GM13977 (cell line): ENCODE measurements at regions not wholly inside any gene's neighbourhood (a gene's known extent, or its start where the extent isn't known, plus 50 kb on each side); places are given as distances from the start of the nearest gene placed in this dataset.

Experiments
- DNase-seq: peaks from one replicate; pipeline ENCODE4 v3.0.0; 2012; ENCODE audit warnings: low spot score
- in situ Hi-C: fragments of 300-500 bp; cut with MboI; formaldehyde crosslinking; loops from one replicate; pipeline ENCODE4 v1.12.0; 2022; ENCODE audit warnings: low sequenced_read_pairs, low pct_unique_long_range_greater_than_20kb, mixed read lengths, inconsistent platforms; ENCODE audit not compliant: unreplicated experiment
- TF ChIP-seq, protein P1 (sequence below): IDR thresholded peaks from 2 replicates; pipeline ENCODE4 v1.5.1; 2012; ENCODE audit warnings: mild to moderate bottlenecking, control low read depth; ENCODE audit not compliant: insufficient read depth; ENCODE audit errors: extremely low read depth, missing control alignments

DNA sequence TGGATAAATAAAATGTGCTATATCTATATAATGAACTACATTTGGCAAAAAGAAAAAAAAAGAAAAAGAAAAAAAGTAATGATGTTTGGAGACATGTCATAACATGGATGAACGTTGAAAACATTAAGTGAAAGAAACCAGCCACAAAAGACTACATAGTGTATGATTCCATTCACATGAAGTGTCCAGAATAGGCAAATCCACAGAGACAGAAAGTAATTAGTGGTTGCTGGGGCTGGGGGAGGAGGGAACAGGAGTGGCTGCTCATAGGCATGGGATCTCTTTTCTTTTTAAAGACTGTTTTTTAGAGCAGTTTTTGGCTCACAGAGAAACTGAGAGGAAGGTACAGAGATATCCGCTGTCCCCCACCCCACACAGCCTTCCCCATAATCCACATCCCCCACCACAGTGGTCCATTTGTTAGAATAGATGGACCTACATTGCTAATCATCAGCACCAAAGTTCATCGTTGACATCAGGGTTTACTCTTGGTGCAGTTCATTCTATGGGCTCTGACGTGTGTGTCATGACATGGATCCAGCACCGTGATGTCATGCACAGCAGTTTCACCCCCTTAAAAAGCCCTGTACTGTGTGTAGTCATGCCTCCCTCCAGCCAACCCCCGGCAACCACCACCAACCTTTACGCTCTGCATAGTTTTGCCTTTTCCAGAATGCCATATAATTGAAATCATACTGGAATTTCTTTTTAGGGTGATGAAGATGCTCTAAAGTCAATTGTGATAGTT is 240.9 kb upstream of the RREB1 start:
- DNase-seq = no peak
- TF ChIP-seq, protein P1, sequence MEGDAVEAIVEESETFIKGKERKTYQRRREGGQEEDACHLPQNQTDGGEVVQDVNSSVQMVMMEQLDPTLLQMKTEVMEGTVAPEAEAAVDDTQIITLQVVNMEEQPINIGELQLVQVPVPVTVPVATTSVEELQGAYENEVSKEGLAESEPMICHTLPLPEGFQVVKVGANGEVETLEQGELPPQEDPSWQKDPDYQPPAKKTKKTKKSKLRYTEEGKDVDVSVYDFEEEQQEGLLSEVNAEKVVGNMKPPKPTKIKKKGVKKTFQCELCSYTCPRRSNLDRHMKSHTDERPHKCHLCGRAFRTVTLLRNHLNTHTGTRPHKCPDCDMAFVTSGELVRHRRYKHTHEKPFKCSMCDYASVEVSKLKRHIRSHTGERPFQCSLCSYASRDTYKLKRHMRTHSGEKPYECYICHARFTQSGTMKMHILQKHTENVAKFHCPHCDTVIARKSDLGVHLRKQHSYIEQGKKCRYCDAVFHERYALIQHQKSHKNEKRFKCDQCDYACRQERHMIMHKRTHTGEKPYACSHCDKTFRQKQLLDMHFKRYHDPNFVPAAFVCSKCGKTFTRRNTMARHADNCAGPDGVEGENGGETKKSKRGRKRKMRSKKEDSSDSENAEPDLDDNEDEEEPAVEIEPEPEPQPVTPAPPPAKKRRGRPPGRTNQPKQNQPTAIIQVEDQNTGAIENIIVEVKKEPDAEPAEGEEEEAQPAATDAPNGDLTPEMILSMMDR = no peak
- in situ Hi-C loops = no loop called here

DNA sequence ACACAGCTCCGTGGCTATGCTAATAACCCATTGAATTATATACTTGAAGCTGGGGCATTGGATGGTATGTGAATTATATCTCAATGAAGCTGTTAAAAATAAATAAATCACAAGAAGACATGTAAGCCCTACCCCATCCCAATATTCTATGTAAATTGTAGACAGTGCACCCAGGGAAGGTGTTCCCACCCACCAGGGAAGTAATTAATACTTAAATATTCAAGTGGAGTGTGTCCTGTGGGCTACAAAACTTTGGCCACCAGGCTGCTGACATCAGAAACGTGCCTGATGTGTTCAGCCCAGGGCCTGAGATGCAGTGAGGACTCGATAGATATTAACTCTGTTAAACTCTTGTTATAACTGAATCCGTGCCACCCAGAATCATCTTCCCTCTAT is 240.4 kb upstream of the RREB1 start:
- in situ Hi-C loops = no loop called here
- DNase-seq = no peak
- TF ChIP-seq, protein P1 = no peak

- TF ChIP-seq, protein P1 = no peak
- in situ Hi-C loops = no loop called here
- DNase-seq = no peak
Observed at GRCh38 chr6:6869094-6869493, 238.7 kb upstream of the RREB1 start.

- in situ Hi-C loops = no loop called here
- TF ChIP-seq, protein P1 = no peak
- DNase-seq = no peak
Observed at GRCh38 chr6:6870921-6871320, 236.8 kb upstream of the RREB1 start.

DNA sequence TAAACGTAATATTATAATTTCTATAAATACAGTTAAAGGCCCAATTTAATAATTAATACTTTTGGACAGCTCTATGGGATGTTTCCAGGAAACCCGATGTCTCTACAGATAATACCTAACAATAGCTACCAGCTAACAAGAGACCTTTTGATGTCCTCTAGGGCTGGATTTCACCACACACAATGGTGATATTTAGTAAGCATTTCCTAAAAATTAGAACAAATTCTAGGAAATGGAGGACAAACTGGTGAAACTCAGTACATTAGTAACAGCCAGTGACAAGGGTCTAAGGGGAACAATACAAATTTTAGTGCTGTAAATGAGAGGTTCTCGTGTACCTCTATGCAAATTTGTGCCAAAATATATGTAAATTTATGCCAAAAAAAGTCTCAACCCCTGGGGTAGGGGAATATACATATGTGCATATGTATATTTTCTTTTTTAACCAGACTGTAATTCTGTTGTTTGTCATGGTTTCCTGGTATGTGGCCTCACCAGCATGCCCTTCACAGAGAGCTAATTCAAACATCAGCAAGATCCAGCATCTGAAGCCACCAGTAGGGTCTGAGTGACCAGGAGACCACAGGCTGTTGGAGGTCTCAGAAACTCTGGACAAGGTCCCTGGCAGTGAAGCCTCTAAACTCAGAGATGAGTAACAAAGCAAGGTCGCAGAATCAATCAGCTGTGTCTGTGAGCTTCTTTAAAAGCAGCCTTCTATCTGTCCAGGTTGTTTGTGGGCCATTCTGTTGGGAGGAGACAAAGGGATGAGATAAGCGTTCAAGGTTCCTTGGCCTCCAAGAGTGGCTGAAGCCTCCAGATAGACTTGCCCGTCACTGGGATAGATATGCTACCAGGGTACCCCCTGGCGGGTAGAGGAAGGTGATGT is 235.1 kb upstream of the RREB1 start:
- in situ Hi-C loops = no loop called here
- DNase-seq = no peak
- TF ChIP-seq, protein P1 = no peak

- no peak for DNase-seq
- TF ChIP-seq, protein P1 = no peak
- in situ Hi-C loops = no loop called here
Observed at GRCh38 chr6:6873778-6874177, 234.0 kb upstream of the RREB1 start.
